GM21723 (cell line): ENCODE measurements at regions not wholly inside any gene's neighbourhood (a gene's known extent, or its start where the extent isn't known, plus 50 kb on each side); places are given as distances from the start of the nearest gene placed in this dataset.

Experiments used
- ATAC-seq: cut with Tn5 transposase; IDR thresholded peaks from one replicate; pipeline ENCODE4 v1.9.1; 2021; ENCODE audit warnings: mild to moderate bottlenecking, moderate library complexity; ENCODE audit not compliant: unreplicated experiment

- no peak for ATAC-seq
These were observed 151.8 kb downstream of the SMIM20 start for GRCh38 chr4:26065833-26066232.

GRCh38 chr4:26067035-26067434 is 153.0 kb downstream of the SMIM20 start:
- ATAC-seq = no peak

- ATAC-seq = no peak
These were observed 155.2 kb downstream of the SMIM20 start for GRCh38 chr4:26069218-26069617.

GRCh38 chr4:26071688-26072087 is 157.7 kb downstream of the SMIM20 start:
- no peak for ATAC-seq

GRCh38 chr4:26073886-26074560 is 160.0 kb downstream of the SMIM20 start:
- ATAC-seq = no peak

- ATAC-seq = peak; percentile 78
These were observed 160.9 kb downstream of the SMIM20 start for GRCh38 chr4:26074712-26075430.

- peak; percentile 7 for ATAC-seq
These were observed 161.6 kb downstream of the SMIM20 start for GRCh38 chr4:26075583-26075982.

GRCh38 chr4:26076000-26076587 is 162.1 kb downstream of the SMIM20 start:
- ATAC-seq = peak; percentile 83

- ATAC-seq = no peak
These were observed 162.9 kb downstream of the SMIM20 start for GRCh38 chr4:26076896-26077295.

- no peak for ATAC-seq
These were observed 163.7 kb downstream of the SMIM20 start for GRCh38 chr4:26077756-26078155.

GRCh38 chr4:26080870-26081628 is 167.0 kb downstream of the SMIM20 start:
- no peak for ATAC-seq

- ATAC-seq = no peak
These were observed 167.9 kb downstream of the SMIM20 start for GRCh38 chr4:26081795-26082498.

GRCh38 chr4:26082565-26082964 is 168.5 kb downstream of the SMIM20 start:
- no peak for ATAC-seq

GRCh38 chr4:26083987-26084386 is 170.0 kb downstream of the SMIM20 start:
- ATAC-seq = peak; percentile 63

- ATAC-seq = no peak
These were observed 170.4 kb downstream of the SMIM20 start for GRCh38 chr4:26084414-26084813.

- no peak for ATAC-seq
These were observed 171.5 kb downstream of the SMIM20 start for GRCh38 chr4:26085551-26085950.

- ATAC-seq = no peak
These were observed 172.8 kb downstream of the SMIM20 start for GRCh38 chr4:26086621-26087441.

GRCh38 chr4:26088433-26088928 is 174.5 kb downstream of the SMIM20 start:
- peak; percentile 74 for ATAC-seq

GRCh38 chr4:26093551-26093950 is 179.5 kb downstream of the SMIM20 start:
- ATAC-seq = no peak

- ATAC-seq = no peak
These were observed 180.1 kb downstream of the SMIM20 start for GRCh38 chr4:26094076-26094475.
